Breast epithelium (tissue), 3 donors: ENCODE measurements at regions not wholly inside any gene's neighbourhood (a gene's known extent, or its start where the extent isn't known, plus 50 kb on each side); places are given as distances from the start of the nearest gene placed in this dataset.

Experiments used
- CTCF ChIP-seq, 3 donors: fragments of 450-650 bp; IDR thresholded peaks; one replicate each; pipeline ENCODE4 v1.5.1; 2016 to 2017; ENCODE audit warnings: antibody characterized with exemption in 3 of 3, mild to moderate bottlenecking in 3 of 3, moderate library complexity in 3 of 3
- POLR2A ChIP-seq: fragments of 450-650 bp; IDR thresholded peaks from one replicate; pipeline ENCODE4 v1.6.1; 2016; ENCODE audit warnings: antibody characterized with exemption, mild to moderate bottlenecking, moderate library complexity

GRCh38 chrX:45771114-45771513 is 570.4 kb upstream of the DIPK2B start:
- TF ChIP-seq CTCF (IDR thresholded peaks at IDR 0.05) (no peak), POLR2A (no peak)
